ENCODE measurements at regions not wholly inside any gene's neighbourhood (a gene's known extent, or its start where the extent isn't known, plus 50 kb on each side); places are given as distances from the start of the nearest gene placed in this dataset.

DNA sequence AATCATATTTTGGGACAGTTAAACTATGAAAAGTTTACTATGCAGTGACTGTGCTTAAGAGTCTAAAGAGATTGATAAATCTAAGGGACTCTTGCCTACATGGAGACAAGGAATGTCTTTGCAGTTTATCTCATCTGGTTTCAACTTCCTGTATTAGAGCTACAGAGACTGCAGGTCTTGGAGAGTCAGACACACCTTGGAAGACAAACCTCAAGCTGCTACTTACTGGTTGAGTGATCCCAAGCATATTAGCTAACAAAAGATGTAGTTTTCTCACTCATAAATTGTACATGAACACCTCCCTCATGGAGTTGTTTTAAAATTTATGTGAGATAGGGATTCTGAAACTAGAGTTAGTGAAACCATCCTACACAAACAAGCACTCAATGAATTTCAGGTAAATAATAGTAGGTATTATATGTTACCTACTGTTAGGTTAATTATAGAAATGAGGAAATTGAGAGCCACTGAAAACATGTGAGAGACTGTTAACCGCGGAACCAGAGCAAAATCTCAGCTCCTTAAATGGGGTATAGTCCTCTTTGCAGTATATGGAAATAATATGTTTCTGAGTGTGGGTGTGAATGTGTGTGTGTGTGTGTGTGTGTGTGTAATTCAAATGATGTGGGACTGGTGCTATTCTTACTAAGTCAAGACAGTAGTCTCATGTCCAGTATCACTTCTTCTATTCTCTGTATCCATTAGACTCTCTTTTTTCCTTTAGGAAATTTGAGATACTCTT, 752.1 kb downstream of the DTWD2 start:
- TF ChIP-seq, protein P1, sequence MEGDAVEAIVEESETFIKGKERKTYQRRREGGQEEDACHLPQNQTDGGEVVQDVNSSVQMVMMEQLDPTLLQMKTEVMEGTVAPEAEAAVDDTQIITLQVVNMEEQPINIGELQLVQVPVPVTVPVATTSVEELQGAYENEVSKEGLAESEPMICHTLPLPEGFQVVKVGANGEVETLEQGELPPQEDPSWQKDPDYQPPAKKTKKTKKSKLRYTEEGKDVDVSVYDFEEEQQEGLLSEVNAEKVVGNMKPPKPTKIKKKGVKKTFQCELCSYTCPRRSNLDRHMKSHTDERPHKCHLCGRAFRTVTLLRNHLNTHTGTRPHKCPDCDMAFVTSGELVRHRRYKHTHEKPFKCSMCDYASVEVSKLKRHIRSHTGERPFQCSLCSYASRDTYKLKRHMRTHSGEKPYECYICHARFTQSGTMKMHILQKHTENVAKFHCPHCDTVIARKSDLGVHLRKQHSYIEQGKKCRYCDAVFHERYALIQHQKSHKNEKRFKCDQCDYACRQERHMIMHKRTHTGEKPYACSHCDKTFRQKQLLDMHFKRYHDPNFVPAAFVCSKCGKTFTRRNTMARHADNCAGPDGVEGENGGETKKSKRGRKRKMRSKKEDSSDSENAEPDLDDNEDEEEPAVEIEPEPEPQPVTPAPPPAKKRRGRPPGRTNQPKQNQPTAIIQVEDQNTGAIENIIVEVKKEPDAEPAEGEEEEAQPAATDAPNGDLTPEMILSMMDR (IDR thresholded peaks at IDR 0.05; ENCODE audit: low read depth, low read length), result no peak
- H3K4me3 ChIP-seq (ENCODE audit: low read depth, low read length), result no peak overlapping the region

DNA sequence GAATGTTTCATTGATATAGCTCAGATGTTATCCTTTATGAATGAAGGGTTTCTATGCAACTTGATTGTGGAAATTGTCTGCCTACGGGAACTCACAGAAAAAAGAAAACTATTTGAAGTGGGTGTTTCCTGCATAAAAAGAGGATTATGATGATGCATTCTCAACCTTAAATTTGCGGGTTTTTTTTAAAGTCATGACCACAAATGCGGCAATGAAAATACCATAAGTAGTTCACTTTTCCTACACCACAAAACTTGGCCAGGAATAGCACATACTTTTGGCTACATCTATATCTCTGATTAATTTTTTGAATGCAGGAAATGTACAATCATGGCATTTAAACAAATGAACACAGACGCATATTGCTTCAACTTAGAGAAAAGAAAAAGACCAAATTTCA, 754.7 kb downstream of the DTWD2 start:
- no peak overlapping the region for H3K4me3 ChIP-seq (ENCODE audit: low read depth, low read length)
- TF ChIP-seq, protein P1 (IDR thresholded peaks at IDR 0.05; ENCODE audit: low read depth, low read length), result no peak

DNA sequence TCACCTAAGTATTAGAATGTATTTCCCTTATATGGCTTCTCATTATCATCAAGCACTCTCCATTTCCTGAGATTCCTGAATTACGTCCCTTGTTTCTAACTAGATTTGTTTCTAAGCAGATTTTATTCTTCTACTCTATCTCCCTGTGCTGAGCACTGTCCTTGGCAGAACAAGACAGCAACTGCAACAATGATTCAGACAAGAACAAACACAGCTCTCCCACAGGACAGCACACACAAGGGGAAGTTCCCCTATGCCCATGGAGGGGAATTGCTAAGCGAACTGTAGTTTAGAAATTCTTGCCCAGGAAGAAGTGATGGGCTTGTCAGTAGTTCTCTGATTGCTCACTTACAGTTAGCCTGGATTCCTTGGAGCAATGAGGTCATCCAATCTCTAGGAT, 759.9 kb downstream of the DTWD2 start:
- no peak overlapping the region for H3K4me3 ChIP-seq (ENCODE audit: low read depth, low read length)
- TF ChIP-seq, protein P1 (IDR thresholded peaks at IDR 0.05; ENCODE audit: low read depth, low read length), result no peak

DNA sequence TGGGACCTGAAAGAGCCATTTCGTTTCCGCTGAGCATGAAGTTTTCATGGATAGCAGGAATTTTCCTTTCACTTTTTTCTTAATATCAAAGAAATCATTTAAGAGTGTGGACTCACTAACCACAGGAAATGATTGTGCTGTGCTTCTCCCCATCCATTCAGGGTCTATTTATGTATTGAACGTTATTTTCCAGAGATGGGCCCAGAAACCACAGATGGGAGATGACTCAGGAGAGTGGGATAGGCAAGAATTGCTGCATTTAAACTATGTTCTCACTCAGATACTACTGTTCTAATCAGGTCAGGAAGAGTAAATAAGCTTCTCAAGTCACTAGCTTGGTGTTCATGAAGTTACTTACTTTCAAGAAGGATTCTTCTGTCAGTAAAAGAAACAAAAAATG, 763.8 kb downstream of the DTWD2 start:
- H3K4me3 ChIP-seq (ENCODE audit: low read depth, low read length), result no peak overlapping the region
- TF ChIP-seq, protein P1 (IDR thresholded peaks at IDR 0.05; ENCODE audit: low read depth, low read length), result no peak

DNA sequence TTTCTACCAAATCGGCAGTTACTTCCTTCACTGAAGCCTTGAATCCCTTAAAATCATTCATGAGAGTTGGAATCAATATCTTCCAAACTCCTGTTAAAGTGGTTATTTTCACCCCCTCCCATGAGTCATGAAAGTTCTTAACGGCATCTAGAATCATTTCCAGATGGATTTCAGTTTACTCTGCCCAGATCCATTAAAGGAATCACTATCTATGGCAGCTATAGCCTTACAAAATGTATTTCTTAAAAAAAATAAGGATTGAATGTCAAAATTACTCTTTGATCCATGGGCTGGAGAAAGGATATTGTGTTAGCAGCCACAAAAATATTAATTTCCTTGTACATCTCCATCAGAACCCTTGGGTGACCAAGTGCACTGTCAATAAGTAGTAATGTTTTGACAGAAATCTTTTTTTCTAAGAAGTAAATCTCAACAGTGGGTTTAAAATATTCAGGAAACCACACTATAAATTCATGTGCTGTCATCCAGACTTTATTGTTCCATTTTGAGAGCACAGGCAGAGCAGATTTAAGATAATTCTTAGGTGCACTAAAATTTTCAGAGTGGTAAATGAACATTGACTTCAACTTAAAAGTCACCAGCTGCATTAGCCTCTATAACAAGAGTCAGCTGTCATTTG, 767.7 kb downstream of the DTWD2 start:
- TF ChIP-seq, protein P1 (IDR thresholded peaks at IDR 0.05; ENCODE audit: low read depth, low read length), result no peak

DNA sequence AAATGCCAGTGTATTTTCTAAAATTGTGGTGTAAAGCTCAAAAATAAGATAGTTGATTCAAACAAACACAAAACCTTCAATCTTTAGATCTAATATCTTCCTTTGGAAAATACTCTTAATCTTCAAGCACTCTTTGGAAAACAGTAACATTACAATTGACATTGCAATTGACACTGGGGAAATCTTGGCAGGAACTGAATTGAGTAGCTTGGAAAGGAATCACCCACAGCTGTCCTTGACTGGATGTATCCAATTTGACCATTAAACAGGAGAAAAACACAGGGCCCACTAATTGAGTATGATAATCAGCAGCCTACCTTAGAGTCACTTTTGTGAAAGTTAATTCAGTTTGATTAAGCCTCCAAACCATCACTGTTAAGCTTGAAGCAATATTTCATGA, 776.7 kb downstream of the DTWD2 start:
- H3K4me3 ChIP-seq (ENCODE audit: low read depth, low read length), result no peak overlapping the region
- TF ChIP-seq, protein P1 (IDR thresholded peaks at IDR 0.05; ENCODE audit: low read depth, low read length), result no peak

More for the DNA sequence above, 767.7 kb downstream of the DTWD2 start:
- H3K4me3 ChIP-seq (ENCODE audit: low read depth, low read length), result no peak overlapping the region

DNA sequence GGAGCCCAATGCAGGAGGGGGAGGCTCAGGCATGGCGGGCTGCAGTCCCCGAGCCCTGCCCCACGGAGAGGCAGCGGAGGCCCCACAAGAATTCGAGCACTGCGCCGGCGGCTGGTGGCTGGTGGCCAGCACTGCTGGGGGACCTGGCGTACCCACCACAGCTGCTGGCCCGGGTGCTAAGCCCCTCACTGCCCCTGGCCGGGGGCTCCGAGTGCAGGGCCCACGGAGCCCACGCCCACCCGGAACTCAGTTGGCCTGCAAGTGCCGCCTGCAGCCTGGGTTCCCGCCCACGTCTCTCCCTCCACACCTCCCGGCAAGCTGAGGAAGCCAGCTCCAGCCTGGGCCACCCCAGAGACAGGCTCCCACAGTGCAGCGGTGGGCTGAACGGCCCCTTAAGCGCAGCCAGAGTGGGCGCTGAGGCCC, 780.3 kb downstream of the DTWD2 start:
- no peak overlapping the region for H3K4me3 ChIP-seq (ENCODE audit: low read depth, low read length)
- TF ChIP-seq, protein P1 (IDR thresholded peaks at IDR 0.05; ENCODE audit: low read depth, low read length), result no peak

All from WI38 (cell line).